Suprapubic skin (tissue), 4 donors: ENCODE measurements at regions not wholly inside any gene's neighbourhood (a gene's known extent, or its start where the extent isn't known, plus 50 kb on each side); places are given as distances from the start of the nearest gene placed in this dataset.

Source experiments
- DNase-seq, 2 donors: peaks; one replicate each; pipeline ENCODE4 v3.0.0-alpha.2; 2019; ENCODE audit warnings: low spot score in 2 of 2
- H3K27ac ChIP-seq: fragments of 200-600 bp; sonication (generic); one replicate; pipeline ENCODE4 v1.5.1; 2019
- H3K27me3 ChIP-seq: fragments of 200-600 bp; sonication (generic); one replicate; pipeline ENCODE4 v1.5.1; 2019
- H3K36me3 ChIP-seq: fragments of 200-600 bp; sonication (generic); one replicate; pipeline ENCODE4 v1.5.1; 2019
- H3K4me1 ChIP-seq: fragments of 200-600 bp; sonication (generic); one replicate; pipeline ENCODE4 v1.5.1; 2019
- H3K4me3 ChIP-seq: fragments of 200-600 bp; sonication (generic); one replicate; pipeline ENCODE4 v1.5.1; 2019; ENCODE audit warnings: mild to moderate bottlenecking
- H3K9me3 ChIP-seq: fragments of 200-600 bp; sonication (generic); one replicate; pipeline ENCODE4 v1.5.1; 2019
- EP300 ChIP-seq: sonication (generic); formaldehyde crosslinking; IDR thresholded peaks from one replicate; pipeline ENCODE4 v1.6.1; 2017; ENCODE audit warnings: antibody characterized with exemption
- POLR2A ChIP-seq, 2 donors: fragments of 450-650 bp; IDR thresholded peaks; one replicate each; pipeline ENCODE4 v1.6.1; 2017; ENCODE audit warnings: antibody characterized with exemption in 2 of 2, mild to moderate bottlenecking in 2 of 2, moderate library complexity in 2 of 2
- POLR2AphosphoS5 ChIP-seq, 3 donors: sonication (generic); formaldehyde crosslinking; IDR thresholded peaks; one replicate each; pipeline ENCODE4 v1.6.1; 2017; ENCODE audit warnings: antibody characterized with exemption in 3 of 3
- whole genome bisulfite sequencing: methylation state at CpG from one replicate; pipeline ENCODE4 v1.1.5; 2018; 5-methylcytosine and 5-hydroxymethylcytosine counted together
- TF ChIP-seq, protein P1 (sequence below), 2 donors: fragments of 200-600 bp in 1 of 2; fragments of 450-650 bp in 1 of 2; sonication (generic) in 1 of 2; IDR thresholded peaks; one replicate each; pipeline ENCODE4 v1.5.1; 2016 to 2019; ENCODE audit warnings: antibody characterized with exemption in 2 of 2, mild to moderate bottlenecking in 1 of 2, moderate library complexity in 1 of 2

DNA sequence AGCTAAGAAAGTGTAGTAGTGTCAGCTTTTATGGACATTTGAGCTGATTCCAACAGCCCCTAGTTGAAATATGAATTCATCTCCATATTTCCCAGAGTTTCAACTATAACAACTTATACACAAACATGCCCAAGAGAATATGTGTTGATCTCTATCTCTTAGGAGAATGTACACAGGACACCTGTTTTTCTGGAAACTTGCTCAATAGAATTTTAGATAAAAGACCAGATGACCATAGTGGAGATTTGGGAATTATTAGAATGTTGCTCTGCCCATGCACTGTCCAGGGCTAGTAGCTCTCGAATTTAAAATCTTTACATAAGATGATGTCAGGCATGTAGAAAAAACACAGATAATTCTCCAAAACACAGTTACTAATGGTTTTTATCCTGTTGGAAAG lies 162.3 kb upstream of the VRK2 start:
- no peak for DNase-seq
- Histone ChIP-seq H3K4me1 (no peaks in the 10 kb centered on the region), H3K36me3 (no peaks in the 10 kb centered on the region), H3K27ac (no peak overlapping the region), H3K4me3 (no peak overlapping the region), H3K9me3 (no peaks in the 10 kb centered on the region), H3K27me3 (no peaks in the 10 kb centered on the region)
- 90% methylated on average over 1 of the region's 1 CpG for WGBS
- TF ChIP-seq EP300 (no peak), POLR2AphosphoS5 (IDR thresholded peaks at IDR 0.05) (no peak), POLR2A (IDR thresholded peaks at IDR 0.05) (no peak)
- TF ChIP-seq, protein P1, sequence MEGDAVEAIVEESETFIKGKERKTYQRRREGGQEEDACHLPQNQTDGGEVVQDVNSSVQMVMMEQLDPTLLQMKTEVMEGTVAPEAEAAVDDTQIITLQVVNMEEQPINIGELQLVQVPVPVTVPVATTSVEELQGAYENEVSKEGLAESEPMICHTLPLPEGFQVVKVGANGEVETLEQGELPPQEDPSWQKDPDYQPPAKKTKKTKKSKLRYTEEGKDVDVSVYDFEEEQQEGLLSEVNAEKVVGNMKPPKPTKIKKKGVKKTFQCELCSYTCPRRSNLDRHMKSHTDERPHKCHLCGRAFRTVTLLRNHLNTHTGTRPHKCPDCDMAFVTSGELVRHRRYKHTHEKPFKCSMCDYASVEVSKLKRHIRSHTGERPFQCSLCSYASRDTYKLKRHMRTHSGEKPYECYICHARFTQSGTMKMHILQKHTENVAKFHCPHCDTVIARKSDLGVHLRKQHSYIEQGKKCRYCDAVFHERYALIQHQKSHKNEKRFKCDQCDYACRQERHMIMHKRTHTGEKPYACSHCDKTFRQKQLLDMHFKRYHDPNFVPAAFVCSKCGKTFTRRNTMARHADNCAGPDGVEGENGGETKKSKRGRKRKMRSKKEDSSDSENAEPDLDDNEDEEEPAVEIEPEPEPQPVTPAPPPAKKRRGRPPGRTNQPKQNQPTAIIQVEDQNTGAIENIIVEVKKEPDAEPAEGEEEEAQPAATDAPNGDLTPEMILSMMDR (IDR thresholded peaks at IDR 0.05) = no peak

DNA sequence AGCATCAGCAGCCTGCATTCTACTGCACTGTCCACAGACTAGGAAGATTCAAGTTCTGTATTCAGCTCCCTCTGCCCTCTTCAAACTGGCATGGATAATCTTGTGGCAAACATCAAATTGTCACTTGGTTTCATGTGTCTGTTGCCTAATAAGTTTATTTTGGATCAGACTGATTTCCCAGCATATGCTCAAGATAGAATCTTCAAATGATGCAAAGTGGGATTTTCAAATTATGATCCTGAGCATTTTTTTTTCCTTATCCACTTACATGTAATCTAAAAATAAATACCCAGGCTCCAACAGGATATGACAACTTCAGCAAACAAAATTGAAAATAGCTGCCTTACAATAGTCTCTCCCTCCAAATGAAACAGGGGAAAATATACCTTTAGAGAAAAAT lies 160.9 kb upstream of the VRK2 start:
- H3K27ac ChIP-seq = no peak overlapping the region

DNA sequence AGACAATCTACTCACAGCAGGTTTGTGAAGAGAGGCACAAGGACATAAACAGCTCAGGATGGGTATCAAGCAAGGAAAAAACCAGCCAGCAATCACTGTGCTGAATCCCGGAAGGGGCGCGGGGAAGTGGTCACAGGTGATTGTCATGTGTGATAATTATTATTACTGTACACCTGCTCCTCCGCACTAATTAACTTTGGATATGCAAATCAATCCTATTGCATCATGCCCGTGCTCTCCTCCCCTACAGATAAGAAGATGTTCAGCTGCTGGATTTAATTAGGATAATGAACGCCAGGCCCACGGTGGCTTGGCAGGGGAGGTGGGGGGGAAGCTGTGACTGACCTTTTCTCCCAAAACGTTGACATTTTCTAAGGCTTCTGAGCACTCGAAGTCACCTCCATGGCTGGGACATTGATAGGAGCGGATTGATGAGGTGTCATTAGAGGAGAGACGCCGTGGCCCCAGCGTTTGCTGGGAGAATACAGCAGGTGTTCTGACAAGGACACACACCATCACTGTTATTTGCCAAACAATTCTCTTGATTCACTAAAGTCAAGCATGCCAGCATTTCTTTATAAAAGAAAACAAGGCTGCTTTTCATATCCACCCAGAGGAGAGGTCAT lies 160.3 kb upstream of the VRK2 start:
- H3K27ac ChIP-seq = no peak overlapping the region
- H3K27me3 ChIP-seq = no peaks in the 10 kb centered on the region
- H3K9me3 ChIP-seq = no peaks in the 10 kb centered on the region
- no peak for DNase-seq
- no peaks in the 10 kb centered on the region for H3K36me3 ChIP-seq
- H3K4me3 ChIP-seq = no peak overlapping the region
- WGBS = 74% methylated on average over 13 of the region's 13 CpGs
- no peaks in the 10 kb centered on the region for H3K4me1 ChIP-seq
- no peak for TF ChIP-seq EP300
- no peak for TF ChIP-seq POLR2AphosphoS5 (IDR thresholded peaks at IDR 0.05)
- TF ChIP-seq, protein P1 (IDR thresholded peaks at IDR 0.05) = no peak
- TF ChIP-seq POLR2A (IDR thresholded peaks at IDR 0.05) = no peak

More for the DNA sequence above, 160.9 kb upstream of the VRK2 start:
- H3K4me3 ChIP-seq = no peak overlapping the region
- no peaks in the 10 kb centered on the region for H3K9me3 ChIP-seq
- no peaks in the 10 kb centered on the region for H3K36me3 ChIP-seq
- no peak for DNase-seq
- TF ChIP-seq POLR2A (IDR thresholded peaks at IDR 0.05) = no peak
- no peak for TF ChIP-seq POLR2AphosphoS5 (IDR thresholded peaks at IDR 0.05)
- TF ChIP-seq, protein P1 (IDR thresholded peaks at IDR 0.05) = no peak
- no peaks in the 10 kb centered on the region for H3K4me1 ChIP-seq
- no peaks in the 10 kb centered on the region for H3K27me3 ChIP-seq

DNA sequence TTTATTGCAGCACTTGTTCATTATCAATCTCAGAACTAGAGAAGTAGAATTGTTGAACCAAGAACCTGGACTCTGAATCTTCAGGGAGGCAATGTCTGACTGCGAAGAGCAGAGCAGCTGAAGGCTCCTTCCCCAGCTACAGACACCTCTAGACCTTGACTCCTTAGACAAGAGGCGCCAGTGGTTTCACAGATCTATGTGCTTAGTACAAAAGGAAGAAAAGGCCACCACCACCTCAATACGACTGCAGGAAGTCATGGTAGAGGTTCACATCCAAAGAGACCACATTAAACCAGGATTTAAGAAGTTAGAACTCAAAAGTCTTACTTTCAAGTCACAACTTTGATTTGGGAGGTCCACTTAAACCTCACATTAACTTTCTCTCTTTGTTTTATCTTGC lies 158.1 kb upstream of the VRK2 start:
- 83% methylated on average over 3 of the region's 3 CpGs for WGBS
- Histone ChIP-seq H3K36me3 (no peaks in the 10 kb centered on the region), H3K4me3 (no peak overlapping the region), H3K27me3 (no peaks in the 10 kb centered on the region), H3K27ac (no peak overlapping the region), H3K9me3 (no peaks in the 10 kb centered on the region), H3K4me1 (no peaks in the 10 kb centered on the region)
- TF ChIP-seq, protein P1 (IDR thresholded peaks at IDR 0.05) = no peak
- TF ChIP-seq EP300 (no peak), POLR2A (IDR thresholded peaks at IDR 0.05) (no peak), POLR2AphosphoS5 (IDR thresholded peaks at IDR 0.05) (no peak)
- DNase-seq = no peak

DNA sequence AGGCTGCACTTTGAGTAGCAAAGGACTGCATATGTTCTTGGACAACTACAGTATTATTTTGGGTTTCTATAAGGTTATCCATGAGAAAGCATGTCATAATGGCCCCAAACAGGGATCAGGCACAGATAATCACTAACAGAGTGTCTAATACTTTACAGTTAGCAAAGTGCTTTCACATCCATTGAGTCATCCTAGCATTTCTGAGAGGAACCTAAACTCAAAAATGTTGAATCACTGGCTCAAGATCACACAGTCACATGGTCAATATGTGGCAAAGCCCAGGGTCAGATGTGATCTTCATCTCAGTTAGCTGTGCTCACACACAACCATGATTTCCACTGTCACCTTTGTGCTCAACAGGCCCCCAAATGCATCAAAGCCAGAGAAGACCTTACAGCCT lies 156.1 kb upstream of the VRK2 start:
- H3K27me3 ChIP-seq = no peaks in the 10 kb centered on the region
- no peak for DNase-seq
- H3K4me3 ChIP-seq = no peak overlapping the region
- TF ChIP-seq, protein P1 (IDR thresholded peaks at IDR 0.05) = no peak
- no peak for TF ChIP-seq POLR2AphosphoS5 (IDR thresholded peaks at IDR 0.05)
- no peaks in the 10 kb centered on the region for H3K36me3 ChIP-seq
- H3K9me3 ChIP-seq = no peaks in the 10 kb centered on the region
- H3K27ac ChIP-seq = no peak overlapping the region
- H3K4me1 ChIP-seq = no peaks in the 10 kb centered on the region
